ENCODE measurements at regions not wholly inside any gene's neighbourhood (a gene's known extent, or its start where the extent isn't known, plus 50 kb on each side); places are given as distances from the start of the nearest gene placed in this dataset.

DNA sequence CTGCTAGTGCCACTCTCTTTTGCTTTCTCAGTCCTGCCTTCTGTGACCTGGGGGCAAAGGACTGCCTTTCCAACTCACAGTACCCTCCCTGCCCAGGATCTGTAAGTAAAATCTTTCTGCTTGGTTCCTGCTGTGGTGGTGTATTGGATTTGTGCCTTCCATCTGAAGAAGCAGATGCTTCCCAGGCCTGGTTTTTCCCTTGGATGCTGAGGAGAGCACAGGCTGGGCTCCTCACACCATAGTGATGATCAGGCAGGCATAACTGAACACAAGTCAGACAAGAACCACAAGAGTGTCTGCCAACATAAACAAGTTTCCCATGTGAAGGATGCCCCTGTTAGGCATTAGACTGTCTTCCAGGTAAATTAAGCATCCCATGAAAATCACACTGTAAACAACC is 121.3 kb upstream of the NRXN1 start:
- H3K4me1 ChIP-seq (ENCODE audit: insufficient read depth): no peaks in the 10 kb centered on the region

DNA sequence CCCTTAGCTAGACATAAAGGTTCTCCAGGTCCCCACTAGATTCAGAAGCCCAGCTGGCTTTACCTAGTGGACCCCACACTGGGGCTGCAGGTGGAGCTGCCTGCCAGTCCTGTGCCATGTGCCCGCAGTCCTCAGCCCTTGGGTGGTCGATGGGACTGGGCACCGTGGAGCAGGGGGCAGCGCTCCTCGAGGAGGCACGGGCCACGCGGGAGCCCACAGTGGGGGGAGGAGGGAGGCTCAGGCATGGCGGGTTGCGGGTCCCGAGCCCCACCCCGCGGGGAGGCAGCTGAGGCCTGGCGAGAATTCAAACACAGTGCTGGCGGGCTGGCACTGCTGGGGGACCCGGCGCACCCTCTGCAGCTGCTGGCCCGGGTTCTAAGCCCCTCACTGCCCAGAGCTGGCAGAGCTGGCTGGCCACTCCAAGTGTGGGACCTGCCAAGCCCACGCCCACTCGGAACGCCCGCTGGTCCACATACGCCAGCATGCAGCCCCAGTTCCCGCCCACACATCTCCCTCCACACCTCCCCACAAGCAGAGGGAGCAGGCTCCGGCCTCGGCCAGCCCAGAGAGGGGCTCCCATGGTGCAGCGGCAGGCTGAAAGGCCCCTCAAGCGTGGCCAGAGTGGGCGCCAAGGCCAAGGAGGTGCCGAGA is 119.7 kb upstream of the NRXN1 start:
- Histone ChIP-seq H3K9me3 (ENCODE audit: low read depth) (no peaks in the 10 kb centered on the region), H3K9me2 (replicated peaks; ENCODE audit: insufficient read depth) (no peaks in the 10 kb centered on the region), H3K27ac (no peak overlapping the region), H3K79me2 (no peaks in the 10 kb centered on the region), H3K36me3 (replicated peaks; ENCODE audit: insufficient read depth, low read depth) (no peaks in the 10 kb centered on the region), H3K4me1 (ENCODE audit: insufficient read depth) (no peaks in the 10 kb centered on the region), H3K4me3 (no peak overlapping the region), H3K4me2 (no peak overlapping the region), H2AFZ (no peak overlapping the region), H4K20me1 (ENCODE audit: insufficient read depth, poor library complexity, severe bottlenecking) (no peaks in the 10 kb centered on the region), H3K27me3 (no peaks in the 10 kb centered on the region)
- DNase-seq (ENCODE audit: low spot score): no peak
- 98% methylated on average over 22 of the region's 30 CpGs for WGBS (ENCODE audit: low lambda C conversion rate, missing lambda C conversion rate)
- TF ChIP-seq, protein P1, sequence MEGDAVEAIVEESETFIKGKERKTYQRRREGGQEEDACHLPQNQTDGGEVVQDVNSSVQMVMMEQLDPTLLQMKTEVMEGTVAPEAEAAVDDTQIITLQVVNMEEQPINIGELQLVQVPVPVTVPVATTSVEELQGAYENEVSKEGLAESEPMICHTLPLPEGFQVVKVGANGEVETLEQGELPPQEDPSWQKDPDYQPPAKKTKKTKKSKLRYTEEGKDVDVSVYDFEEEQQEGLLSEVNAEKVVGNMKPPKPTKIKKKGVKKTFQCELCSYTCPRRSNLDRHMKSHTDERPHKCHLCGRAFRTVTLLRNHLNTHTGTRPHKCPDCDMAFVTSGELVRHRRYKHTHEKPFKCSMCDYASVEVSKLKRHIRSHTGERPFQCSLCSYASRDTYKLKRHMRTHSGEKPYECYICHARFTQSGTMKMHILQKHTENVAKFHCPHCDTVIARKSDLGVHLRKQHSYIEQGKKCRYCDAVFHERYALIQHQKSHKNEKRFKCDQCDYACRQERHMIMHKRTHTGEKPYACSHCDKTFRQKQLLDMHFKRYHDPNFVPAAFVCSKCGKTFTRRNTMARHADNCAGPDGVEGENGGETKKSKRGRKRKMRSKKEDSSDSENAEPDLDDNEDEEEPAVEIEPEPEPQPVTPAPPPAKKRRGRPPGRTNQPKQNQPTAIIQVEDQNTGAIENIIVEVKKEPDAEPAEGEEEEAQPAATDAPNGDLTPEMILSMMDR (IDR thresholded peaks at IDR 0.05; ENCODE audit: poor library complexity): no peak
- TF ChIP-seq EZH2phosphoT487 (IDR thresholded peaks at IDR 0.05; ENCODE audit: low read depth, severe bottlenecking, unreplicated experiment) (no peak), EZH2 (IDR thresholded peaks at IDR 0.05; ENCODE audit: borderline replicate concordance) (no peak)

More for the DNA sequence above, 121.3 kb upstream of the NRXN1 start:
- H3K79me2 ChIP-seq: no peaks in the 10 kb centered on the region
- no peaks in the 10 kb centered on the region for H3K27me3 ChIP-seq
- H3K4me2 ChIP-seq: no peak overlapping the region
- no peaks in the 10 kb centered on the region for H3K9me2 ChIP-seq (replicated peaks; ENCODE audit: insufficient read depth)
- no peaks in the 10 kb centered on the region for H4K20me1 ChIP-seq (ENCODE audit: insufficient read depth, poor library complexity, severe bottlenecking)
- no peak for TF ChIP-seq EZH2phosphoT487 (IDR thresholded peaks at IDR 0.05; ENCODE audit: low read depth, severe bottlenecking, unreplicated experiment)
- no peak overlapping the region for H2AFZ ChIP-seq
- H3K9me3 ChIP-seq (ENCODE audit: low read depth): no peaks in the 10 kb centered on the region
- H3K36me3 ChIP-seq (replicated peaks; ENCODE audit: insufficient read depth, low read depth): peaks cover under 1% of the 10 kb centered on the region
- DNase-seq (ENCODE audit: low spot score): no peak
- no peak overlapping the region for H3K4me3 ChIP-seq
- H3K27ac ChIP-seq: no peak overlapping the region

DNA sequence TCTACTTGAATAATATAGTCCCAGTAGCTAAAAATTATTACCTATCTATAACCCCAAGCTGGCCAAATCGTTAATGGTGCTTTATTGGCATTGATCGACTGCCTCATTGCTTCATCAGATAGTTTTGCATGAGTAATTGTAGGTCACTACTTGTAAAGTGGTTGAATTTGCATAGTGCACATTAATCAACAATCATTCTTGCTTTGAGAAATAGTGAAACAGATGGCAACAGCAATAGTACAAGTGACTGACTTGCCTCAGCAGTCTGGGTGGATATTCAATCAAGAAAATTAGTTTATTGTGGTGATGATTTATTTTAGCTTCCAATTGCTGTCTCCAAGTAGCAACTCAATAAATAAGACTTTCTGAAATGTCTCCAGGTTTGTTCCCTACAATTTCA is 117.8 kb upstream of the NRXN1 start:
- no peak overlapping the region for H3K4me2 ChIP-seq
- no peak for TF ChIP-seq EZH2phosphoT487 (IDR thresholded peaks at IDR 0.05; ENCODE audit: low read depth, severe bottlenecking, unreplicated experiment)
- TF ChIP-seq, protein P1 (IDR thresholded peaks at IDR 0.05; ENCODE audit: poor library complexity): no peak
- no peak for TF ChIP-seq EZH2 (IDR thresholded peaks at IDR 0.05; ENCODE audit: borderline replicate concordance)
- H3K9me2 ChIP-seq (replicated peaks; ENCODE audit: insufficient read depth): no peaks in the 10 kb centered on the region
- H3K79me2 ChIP-seq: no peaks in the 10 kb centered on the region
- no peaks in the 10 kb centered on the region for H3K27me3 ChIP-seq
- no peaks in the 10 kb centered on the region for H3K9me3 ChIP-seq (ENCODE audit: low read depth)
- no peaks in the 10 kb centered on the region for H4K20me1 ChIP-seq (ENCODE audit: insufficient read depth, poor library complexity, severe bottlenecking)
- H3K36me3 ChIP-seq (replicated peaks; ENCODE audit: insufficient read depth, low read depth): no peaks in the 10 kb centered on the region
- no peak overlapping the region for H3K4me3 ChIP-seq
- no peaks in the 10 kb centered on the region for H3K4me1 ChIP-seq (ENCODE audit: insufficient read depth)
- H2AFZ ChIP-seq: no peak overlapping the region
- no peak overlapping the region for H3K27ac ChIP-seq
- WGBS (ENCODE audit: low lambda C conversion rate, missing lambda C conversion rate): 95% methylated on average over 2 of the region's 2 CpGs
- DNase-seq (ENCODE audit: low spot score): no peak

DNA sequence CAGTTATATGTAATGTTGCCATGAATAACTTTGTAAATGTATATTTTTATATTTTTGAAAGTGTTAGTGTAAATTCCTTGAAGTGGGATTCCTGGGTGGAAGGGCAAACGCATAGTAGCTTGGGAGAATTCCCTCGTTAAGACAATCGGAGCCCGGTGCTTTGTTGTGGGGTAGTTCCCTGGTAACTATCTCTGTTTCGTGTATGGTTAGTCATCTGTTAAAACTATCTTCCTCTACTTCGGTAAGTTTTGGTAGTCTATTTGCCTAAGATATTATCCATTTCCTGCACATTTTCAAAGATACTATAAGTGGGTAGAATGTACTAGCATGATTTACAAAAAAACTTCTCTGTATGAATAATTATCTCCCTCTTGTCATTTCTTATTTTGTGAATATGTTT is 113.8 kb upstream of the NRXN1 start:
- Histone ChIP-seq H3K36me3 (replicated peaks; ENCODE audit: insufficient read depth, low read depth) (no peaks in the 10 kb centered on the region), H3K9me2 (replicated peaks; ENCODE audit: insufficient read depth) (no peaks in the 10 kb centered on the region), H3K4me1 (ENCODE audit: insufficient read depth) (no peaks in the 10 kb centered on the region), H3K27me3 (no peaks in the 10 kb centered on the region), H4K20me1 (ENCODE audit: insufficient read depth, poor library complexity, severe bottlenecking) (no peaks in the 10 kb centered on the region), H3K79me2 (no peaks in the 10 kb centered on the region), H3K4me2 (no peak overlapping the region), H3K4me3 (no peak overlapping the region), H2AFZ (no peak overlapping the region), H3K27ac (no peak overlapping the region), H3K9me3 (ENCODE audit: low read depth) (no peaks in the 10 kb centered on the region)
- TF ChIP-seq, protein P1 (IDR thresholded peaks at IDR 0.05; ENCODE audit: poor library complexity): no peak
- TF ChIP-seq EZH2phosphoT487 (IDR thresholded peaks at IDR 0.05; ENCODE audit: low read depth, severe bottlenecking, unreplicated experiment) (no peak), EZH2 (IDR thresholded peaks at IDR 0.05; ENCODE audit: borderline replicate concordance) (no peak)
- no peak for DNase-seq (ENCODE audit: low spot score)
- 92% methylated on average over 6 of the region's 6 CpGs for WGBS (ENCODE audit: low lambda C conversion rate, missing lambda C conversion rate)
